A673 (cell line): ENCODE measurements at regions not wholly inside any gene's neighbourhood (a gene's known extent, or its start where the extent isn't known, plus 50 kb on each side); places are given as distances from the start of the nearest gene placed in this dataset.

ENCODE experiments used
- BruUV-seq: library from RNA; stranded (reverse); fragments of 400-500 nt; replicated peaks from 2 replicates; lab custom pipeline; 2021; lab: Mats Ljungman, UMichigan
- CTCF ChIA-PET: fragments of 300-600 bp; sonication (Branson Sonifier 250); formaldehyde crosslinking; loops from one replicate; lab custom pipeline; 2022; ENCODE audit warnings: antibody characterized with exemption; lab: Charles Lee
- POLR2A ChIA-PET: fragments of 300-600 bp; sonication (Branson Sonifier 250); formaldehyde crosslinking; loops from one replicate; lab custom pipeline; 2022; ENCODE audit warnings: antibody characterized with exemption; ENCODE audit not compliant: low non-redundant PET; lab: Charles Lee
- DNase-seq: peaks from one replicate; pipeline ENCODE4 v3.0.0-alpha.2; 2015; ENCODE audit warnings: low spot score
- H3K27ac ChIP-seq: fragments of 200-600 bp; sonication (generic); 2 replicates; pipeline ENCODE4 v1.5.1; 2016; ENCODE audit warnings: mixed run types, low read depth, mild to moderate bottlenecking, mixed read lengths, antibody characterized with exemption, low read length; ENCODE audit not compliant: poor library complexity, severe bottlenecking
- H3K27me3 ChIP-seq: fragments of 200-600 bp; sonication (generic); replicated peaks from 2 replicates; pipeline ENCODE4 v1.6.1; 2017; ENCODE audit warnings: mixed run types, low read depth, mild to moderate bottlenecking, mixed read lengths, antibody characterized with exemption, low read length; ENCODE audit not compliant: insufficient read depth, poor library complexity
- H3K36me3 ChIP-seq: fragments of 200-600 bp; sonication (generic); 2 replicates; pipeline ENCODE4 v1.6.1; 2016; ENCODE audit warnings: mixed run types, mild to moderate bottlenecking, mixed read lengths, antibody characterized with exemption, low read length; ENCODE audit not compliant: insufficient read depth, poor library complexity, severe bottlenecking
- H3K4me1 ChIP-seq: fragments of 200-600 bp; sonication (generic); 2 replicates; pipeline ENCODE4 v1.6.1; 2017; ENCODE audit warnings: mixed run types, mild to moderate bottlenecking, mixed read lengths, antibody characterized with exemption, low read length; ENCODE audit not compliant: insufficient read depth, poor library complexity, severe bottlenecking
- H3K4me3 ChIP-seq: fragments of 200-600 bp; sonication (generic); 2 replicates; pipeline ENCODE4 v1.5.1; 2016; ENCODE audit warnings: low read depth, mixed run types, mild to moderate bottlenecking, mixed read lengths, low read length; ENCODE audit not compliant: poor library complexity, severe bottlenecking
- H3K9me3 ChIP-seq: fragments of 200-600 bp; sonication (generic); 2 replicates; pipeline ENCODE4 v1.6.1; 2016; ENCODE audit warnings: mixed run types, low read depth, mild to moderate bottlenecking, mixed read lengths, antibody characterized with exemption, low read length; ENCODE audit not compliant: poor library complexity, severe bottlenecking
- CTCF ChIP-seq: fragments of 300-800, 200-600 bp; sonication (generic); conservative IDR thresholded peaks from 2 replicates; pipeline ENCODE4 v1.5.1; 2017; ENCODE audit warnings: low read depth, mild to moderate bottlenecking, antibody characterized with exemption, low read length, moderate library complexity, mixed read lengths
- EZH2 ChIP-seq: fragments of 200-600 bp; sonication (generic); IDR thresholded peaks from 2 replicates; pipeline ENCODE4 v1.6.1; 2017; ENCODE audit warnings: borderline replicate concordance, low read depth, mild to moderate bottlenecking, mixed read lengths, antibody characterized with exemption, low read length; ENCODE audit not compliant: poor library complexity, severe bottlenecking
- intact Hi-C: fragments of 100-400 bp; cut with micrococcal nuclease; formaldehyde crosslinking; loops from one replicate; pipeline ENCODE4 v1.10.0; 2022; ENCODE audit not compliant: unreplicated experiment

GRCh38 chr6:22081709-22082108, 215.1 kb downstream of the PRL start:
- POLR2A ChIA-PET = no interaction called here

GRCh38 chr6:22082218-22082617, 214.6 kb downstream of the PRL start:
- Histone ChIP-seq H3K9me3 (peaks cover 5% of the 10 kb centered on the region), H3K36me3 (no peaks in the 10 kb centered on the region), H3K4me3 (no peak overlapping the region), H3K27me3 (no peaks in the 10 kb centered on the region), H3K4me1 (no peaks in the 10 kb centered on the region), H3K27ac (no peak overlapping the region)
- ChIA-PET CTCF (no interaction called here), POLR2A (no interaction called here)
- TF ChIP-seq CTCF (no peak), EZH2 (no peak)
- DNase-seq = no peak
- no TSS peak for BruUV-seq
- intact Hi-C loops = no loop called here

More at GRCh38 chr6:22081709-22082108, 215.1 kb downstream of the PRL start:
- Histone ChIP-seq H3K36me3 (no peaks in the 10 kb centered on the region), H3K9me3 (peaks cover 5% of the 10 kb centered on the region), H3K4me3 (no peak overlapping the region), H3K27ac (no peak overlapping the region), H3K4me1 (no peaks in the 10 kb centered on the region), H3K27me3 (no peaks in the 10 kb centered on the region)
- no TSS peak for BruUV-seq
- TF ChIP-seq EZH2 = no peak
- no peak for TF ChIP-seq CTCF
- intact Hi-C loops = no loop called here
- DNase-seq = no peak
- CTCF ChIA-PET = no interaction called here

- CTCF ChIA-PET = no interaction called here
- no peaks in the 10 kb centered on the region for H3K27me3 ChIP-seq
- BruUV-seq = no TSS peak
- intact Hi-C loops = no loop called here
- H3K4me1 ChIP-seq = no peaks in the 10 kb centered on the region
- no peak for TF ChIP-seq EZH2
- no peak for TF ChIP-seq CTCF
- no peak overlapping the region for H3K4me3 ChIP-seq
- no peak overlapping the region for H3K27ac ChIP-seq
- POLR2A ChIA-PET = no interaction called here
- H3K9me3 ChIP-seq = peaks cover 5% of the 10 kb centered on the region
- no peaks in the 10 kb centered on the region for H3K36me3 ChIP-seq
- no peak for DNase-seq
These were observed 213.7 kb downstream of the PRL start for GRCh38 chr6:22083119-22083518.
